Vagina (tissue), 2 donors: ENCODE measurements at regions not wholly inside any gene's neighbourhood (a gene's known extent, or its start where the extent isn't known, plus 50 kb on each side); places are given as distances from the start of the nearest gene placed in this dataset.

ENCODE experiments used
- CTCF ChIP-seq, 3 experiments: fragments of 450-650 bp in 2 of 3; fragments of 200-600 bp in 1 of 3; sonication (generic) in 1 of 3; IDR thresholded peaks; one replicate each; pipeline ENCODE4 v1.5.1; 2017 to 2019; ENCODE audit warnings: antibody characterized with exemption in 3 of 3, mild to moderate bottlenecking in 2 of 3, moderate library complexity in 2 of 3
- POLR2A ChIP-seq, 2 donors: fragments of 450-650 bp; IDR thresholded peaks; one replicate each; pipeline ENCODE4 v1.6.1; 2017; ENCODE audit warnings: antibody characterized with exemption in 2 of 2, mild to moderate bottlenecking in 2 of 2, moderate library complexity in 2 of 2
- POLR2AphosphoS5 ChIP-seq, 2 donors: sonication (generic); formaldehyde crosslinking; IDR thresholded peaks; one replicate each; pipeline ENCODE4 v1.9.0; 2017; ENCODE audit warnings: antibody characterized with exemption in 2 of 2, mild to moderate bottlenecking in 2 of 2, low read depth in 1 of 2; ENCODE audit not compliant: insufficient read depth in 1 of 2

GRCh38 chr6:114739656-114740055 is 396.8 kb upstream of the HS3ST5 start:
- no peak for TF ChIP-seq CTCF (IDR thresholded peaks at IDR 0.05)
- TF ChIP-seq POLR2A (IDR thresholded peaks at IDR 0.05): no peak
- TF ChIP-seq POLR2AphosphoS5 (IDR thresholded peaks at IDR 0.05; ENCODE audit: insufficient read depth in 1 of 2, low read depth in 1 of 2): no peak
